ENCODE measurements at regions not wholly inside any gene's neighbourhood (a gene's known extent, or its start where the extent isn't known, plus 50 kb on each side); places are given as distances from the start of the nearest gene placed in this dataset.

DNA sequence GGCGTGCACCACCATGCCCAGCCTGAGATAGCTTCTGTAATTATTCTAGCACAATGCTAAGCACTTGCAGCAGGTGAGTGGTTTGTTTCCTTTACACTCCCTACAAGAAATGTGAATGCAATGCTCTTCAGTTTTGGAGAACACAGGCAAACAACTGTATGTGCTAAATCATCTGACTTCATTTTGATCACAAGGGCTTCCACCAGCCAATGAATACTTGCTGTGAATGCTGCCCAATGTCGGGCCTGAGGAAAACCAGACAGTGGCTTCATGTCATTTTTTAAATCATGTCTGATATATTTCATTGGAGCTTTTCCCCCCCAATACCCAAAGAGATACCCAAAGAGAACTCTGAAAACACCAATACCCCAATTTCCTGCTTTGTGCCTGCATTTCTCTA, 155.6 kb upstream of the XPO1 start:
- peak overlapping the region in 8 of 10 donors; percentile 69 to 88 (median 86) for H3K27ac ChIP-seq
- intact Hi-C loops (cut with DNase I): loop anchor here in 6 of 10 donors (1.0 to 10.0 kb wide), 6 partner anchors 23 to 159 kb away; partner anchors contain the start of gene XPO1 (in 3 of the 6)
- no peak for TF ChIP-seq CTCF (IDR thresholded peaks at IDR 0.05)
- no peak for ATAC-seq
- H3K36me3 ChIP-seq: no peaks in the 10 kb centered on the region
- H3K4me3 ChIP-seq: peak overlapping the region in 3 of 10 donors; percentile 80 to 90 (median 82)
- H3K27me3 ChIP-seq: no peaks in the 10 kb centered on the region
- H3K9me3 ChIP-seq: no peaks in the 10 kb centered on the region
- WGBS, 2 donors: 92 to 93% methylated on average over 2 of the region's 2 CpGs
- DNase-seq: no peak
- H3K4me1 ChIP-seq: peaks cover 0 to 15% (median 5%) of the 10 kb centered on the region in 9 donors

DNA sequence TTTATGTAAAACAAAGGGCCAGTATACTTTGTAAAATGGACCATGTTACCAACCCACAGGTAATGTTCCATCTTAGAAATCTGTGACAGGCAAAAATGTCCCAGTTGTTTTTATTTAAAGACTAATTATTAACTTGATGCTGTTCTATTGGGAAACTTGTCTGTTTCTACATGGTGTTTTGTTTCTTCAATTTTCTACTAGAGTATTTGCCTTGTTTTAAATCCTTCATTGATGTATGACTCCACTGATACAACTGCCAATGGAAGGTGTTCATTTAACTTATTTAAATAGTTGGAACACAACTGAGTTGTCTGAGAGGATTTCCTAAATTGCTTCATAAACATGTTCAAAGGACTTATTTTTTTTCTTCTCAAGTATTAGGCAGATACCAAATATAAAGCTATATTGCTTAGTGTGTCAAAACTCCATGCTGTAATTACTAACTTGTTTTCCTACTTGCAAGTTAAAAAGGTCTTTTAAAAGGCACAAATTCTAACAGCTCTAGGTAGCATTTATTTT, 152.0 kb upstream of the XPO1 start:
- ATAC-seq (no peak), DNase-seq (no peak)
- Histone ChIP-seq H3K27me3 (no peaks in the 10 kb centered on the region), H3K4me1 (peaks cover 0 to 10% (median 4%) of the 10 kb centered on the region in 9 donors), H3K4me3 (no peak overlapping the region), H3K36me3 (no peaks in the 10 kb centered on the region), H3K27ac (no peak overlapping the region), H3K9me3 (no peaks in the 10 kb centered on the region)
- no peak for TF ChIP-seq CTCF (IDR thresholded peaks at IDR 0.05)
- intact Hi-C loops (cut with DNase I): loop anchor here in 4 of 10 donors (10.0 kb wide), 2 partner anchors 75 to 155 kb away; partner anchors contain the start of gene XPO1 (in 3 of the 4)

GRCh38 chr2:61689568-61689967, 151.4 kb upstream of the XPO1 start:
- no peak for TF ChIP-seq CTCF (IDR thresholded peaks at IDR 0.05)
- Histone ChIP-seq H3K27ac (no peak overlapping the region), H3K36me3 (no peaks in the 10 kb centered on the region), H3K9me3 (no peaks in the 10 kb centered on the region), H3K4me1 (peaks cover 0 to 8% (median 0%) of the 10 kb centered on the region in 9 donors), H3K27me3 (no peaks in the 10 kb centered on the region), H3K4me3 (no peak overlapping the region)
- ATAC-seq: no peak
- intact Hi-C loops (cut with DNase I): no loop called here
- no peak for DNase-seq
- 78 to 86% methylated on average over 5 of the region's 5 CpGs for WGBS, 2 donors

GRCh38 chr2:61688369-61689334, 150.5 kb upstream of the XPO1 start:
- intact Hi-C loops (cut with DNase I): no loop called here
- Histone ChIP-seq H3K27ac (no peak overlapping the region), H3K4me3 (no peak overlapping the region), H3K9me3 (no peaks in the 10 kb centered on the region), H3K36me3 (no peaks in the 10 kb centered on the region), H3K27me3 (no peaks in the 10 kb centered on the region), H3K4me1 (no peaks in the 10 kb centered on the region)
- peak in 1 of 8 donors; percentile 38 for ATAC-seq
- no peak for DNase-seq
- TF ChIP-seq CTCF (IDR thresholded peaks at IDR 0.05): no peak
- WGBS, 2 donors: 88 to 92% methylated on average over 17 of the region's 17 CpGs

All from heart right ventricle (tissue), 16 donors.